H1 (cell line): ENCODE measurements at regions not wholly inside any gene's neighbourhood (a gene's known extent, or its start where the extent isn't known, plus 50 kb on each side); places are given as distances from the start of the nearest gene placed in this dataset.

Source experiments
- CTCF ChIA-PET: fragments of 300-600 bp; sonication (Branson Sonifier 250); formaldehyde crosslinking; loops from one replicate; lab custom pipeline; 2021; ENCODE audit not compliant: partially characterized antibody; lab: Charles Lee
- POLR2A ChIA-PET: fragments of 300-600 bp; sonication (Branson Sonifier 250); formaldehyde crosslinking; loops from one replicate; lab custom pipeline; 2021; ENCODE audit warnings: inconsistent platforms; ENCODE audit not compliant: partially characterized antibody; lab: Charles Lee
- DNase-seq, 2 experiments: peaks; one replicate each; pipeline versions ENCODE4 v3.0.0 to v3.0.0-alpha.2; 2010 to 2022; ENCODE audit warnings: low spot score in 2 of 2, low read depth in 1 of 2, mixed read lengths in 1 of 2
- FAIRE-seq: peaks from 2 replicates; lab custom pipeline; 2011; peaks lifted over from hg19 to GRCh38; lab: Jason Lieb, UNC
- H2AFZ ChIP-seq: 2 replicates; pipeline ENCODE4 v1.8.1; 2012; ENCODE audit warnings: low read length, inconsistent platforms
- H2AK5ac ChIP-seq: 2 replicates; pipeline ENCODE4 v1.6.1; 2013; ENCODE audit warnings: low read depth, low read length
- H2BK120ac ChIP-seq: replicated peaks from 2 replicates; pipeline ENCODE3; 2013; ENCODE audit warnings: low read depth, low read length, inconsistent platforms
- H2BK12ac ChIP-seq: 2 replicates; pipeline ENCODE4 v1.6.1; 2013; ENCODE audit warnings: low read depth, low read length
- H2BK15ac ChIP-seq: 2 replicates; pipeline ENCODE4 v1.6.1; 2013; ENCODE audit warnings: low read length
- H2BK20ac ChIP-seq: 2 replicates; pipeline ENCODE4 v1.6.1; 2013; ENCODE audit warnings: low read length
- H2BK5ac ChIP-seq: 2 replicates; pipeline ENCODE4 v1.6.1; 2013; ENCODE audit warnings: low read depth, low read length
- H3K14ac ChIP-seq: 2 replicates; pipeline ENCODE4 v1.6.1; 2013; ENCODE audit warnings: inconsistent platforms; ENCODE audit not compliant: insufficient read length
- H3K18ac ChIP-seq: 2 replicates; pipeline ENCODE4 v1.6.1; 2013; ENCODE audit warnings: low read length; ENCODE audit errors: extremely low read depth
- H3K23ac ChIP-seq: 2 replicates; pipeline ENCODE4 v1.6.1; 2013; ENCODE audit warnings: inconsistent platforms; ENCODE audit not compliant: insufficient read length
- H3K23me2 ChIP-seq: 2 replicates; pipeline ENCODE4 v1.6.1; 2013; ENCODE audit warnings: low read depth, low read length
- H3K27ac ChIP-seq: 2 replicates; pipeline ENCODE4 v1.6.1; 2011; ENCODE audit warnings: low read depth, low read length, inconsistent platforms
- H3K27me3 ChIP-seq, 4 experiments: replicated peaks in 1 of 4; 1 replicate in 1 of 4; 2 replicates in 3 of 4; pipeline versions ENCODE4 v1.6.1 to v1.8.1; 2011 to 2013; ENCODE audit warnings: low read length in 3 of 4, mild to moderate bottlenecking in 3 of 4, inconsistent platforms in 2 of 4, mixed read lengths in 2 of 4, moderate library complexity in 1 of 4; ENCODE audit not compliant: control insufficient read depth in 3 of 4, insufficient read depth in 3 of 4; ENCODE audit errors: extremely low read depth in 1 of 4
- H3K36me3 ChIP-seq, 4 experiments: 2 replicates each; pipeline versions ENCODE4 v1.6.1 to v1.8.1; 2011 to 2013; ENCODE audit warnings: mild to moderate bottlenecking in 4 of 4, low read length in 3 of 4, moderate library complexity in 2 of 4, control low read depth in 1 of 4, inconsistent platforms in 1 of 4; ENCODE audit not compliant: insufficient read depth in 4 of 4, control insufficient read depth in 2 of 4
- H3K4ac ChIP-seq: replicated peaks from 2 replicates; pipeline ENCODE3; 2013; ENCODE audit warnings: low read length, low read depth, mixed read lengths, inconsistent platforms; ENCODE audit not compliant: insufficient read length
- H3K4me1 ChIP-seq, 4 experiments: replicated peaks in 1 of 4; 1 replicate in 1 of 4; 2 replicates in 3 of 4; pipeline versions ENCODE4 v1.6.1 to v1.8.1; 2011 to 2013; ENCODE audit warnings: low read length in 3 of 4, inconsistent platforms in 2 of 4, mixed read lengths in 1 of 4; ENCODE audit not compliant: insufficient read depth in 4 of 4, control insufficient read depth in 3 of 4
- H3K4me2 ChIP-seq, 2 experiments: 2 replicates each; pipeline versions ENCODE4 v1.6.1 to v1.8.1; 2011 to 2013; ENCODE audit warnings: low read depth in 2 of 2, low read length in 2 of 2, control low read depth in 1 of 2, inconsistent platforms in 1 of 2, mild to moderate bottlenecking in 1 of 2; ENCODE audit not compliant: insufficient read depth in 1 of 2
- H3K4me3 ChIP-seq, 4 experiments: fragments of 200-600, 300-600 bp in 1 of 4; sonication (generic), shearing (Covaris generic), sonication (Bioruptor Twin) in 1 of 4; 2 replicates each; pipeline versions ENCODE4 v1.5.1 to v1.8.1; 2011 to 2016; ENCODE audit warnings: low read length in 4 of 4, low read depth in 3 of 4, control low read depth in 2 of 4, inconsistent platforms in 2 of 4, mild to moderate bottlenecking in 2 of 4, mixed read lengths in 1 of 4, moderate library complexity in 1 of 4; ENCODE audit not compliant: insufficient read depth in 2 of 4; ENCODE audit errors: extremely low read depth in 1 of 4
- H3K56ac ChIP-seq: replicated peaks from 2 replicates; pipeline ENCODE3; 2013; ENCODE audit warnings: low read depth, mild to moderate bottlenecking, mixed read lengths, low read length, inconsistent platforms; ENCODE audit not compliant: insufficient read length
- H3K79me1 ChIP-seq: 2 replicates; pipeline ENCODE4 v1.6.1; 2013; ENCODE audit warnings: low read depth, low read length, control low read depth
- H3K79me2 ChIP-seq, 2 experiments: 2 replicates each; pipeline versions ENCODE4 v1.6.1 to v1.8.1; 2012 to 2013; ENCODE audit warnings: low read length in 2 of 2, mild to moderate bottlenecking in 2 of 2, inconsistent platforms in 1 of 2; ENCODE audit not compliant: insufficient read depth in 2 of 2, control insufficient read depth in 1 of 2
- H3K9ac ChIP-seq, 4 experiments: replicated peaks in 1 of 4; 1 replicate in 1 of 4; 2 replicates in 3 of 4; pipeline versions ENCODE4 v1.6.1 to v1.8.1; 2011 to 2013; ENCODE audit warnings: low read depth in 3 of 4, low read length in 3 of 4, control low read depth in 2 of 4, mild to moderate bottlenecking in 2 of 4, moderate library complexity in 2 of 4, inconsistent platforms in 1 of 4; ENCODE audit errors: extremely low read depth in 1 of 4
- H3K9me3 ChIP-seq, 2 experiments: 2 replicates each; pipeline versions ENCODE4 v1.6.1 to v1.8.1; 2012 to 2013; ENCODE audit warnings: mild to moderate bottlenecking in 2 of 2, moderate library complexity in 2 of 2, control low read depth in 1 of 2, inconsistent platforms in 1 of 2, low read depth in 1 of 2, low read length in 1 of 2, mixed read lengths in 1 of 2; ENCODE audit not compliant: insufficient read depth in 2 of 2
- H4K20me1 ChIP-seq, 2 experiments: replicated peaks in 1 of 2; 2 replicates each; pipeline versions ENCODE3 to v1.8.1; 2011 to 2013; ENCODE audit warnings: inconsistent platforms in 2 of 2, low read length in 2 of 2, mild to moderate bottlenecking in 1 of 2; ENCODE audit not compliant: insufficient read depth in 2 of 2, control insufficient read depth in 1 of 2
- H4K5ac ChIP-seq: 2 replicates; pipeline ENCODE4 v1.6.1; 2013; ENCODE audit warnings: low read length, low read depth, mixed read lengths, inconsistent platforms; ENCODE audit not compliant: insufficient read length
- H4K8ac ChIP-seq: 2 replicates; pipeline ENCODE4 v1.8.0; 2013; ENCODE audit warnings: mild to moderate bottlenecking, moderate library complexity, low read length, inconsistent platforms; ENCODE audit not compliant: insufficient read depth; ENCODE audit errors: extremely low read depth
- H4K91ac ChIP-seq: replicated peaks from 2 replicates; pipeline ENCODE3; 2013; ENCODE audit warnings: low read length, mixed read lengths, inconsistent platforms; ENCODE audit not compliant: insufficient read length
- JUN ChIP-seq: IDR thresholded peaks from 2 replicates; pipeline ENCODE4 v1.6.1; 2011; ENCODE audit warnings: low read depth, mild to moderate bottlenecking, improper control_type of control experiment, low read length
- JUND ChIP-seq: IDR thresholded peaks from 2 replicates; pipeline ENCODE4 v1.6.1; 2011; ENCODE audit warnings: mild to moderate bottlenecking, improper control_type of control experiment, low read length
- RFX5 ChIP-seq: IDR thresholded peaks from 2 replicates; pipeline ENCODE4 v1.6.1; 2011; ENCODE audit warnings: low read depth, low read length, improper control_type of control experiment, borderline replicate concordance
- WGBS, 2 experiments: shearing (Covaris generic) in 1 of 2; methylation state at CpG; one replicate each; pipeline versions ENCODE4 v1.1.6 to v1.1.7; 2013 to 2015; ENCODE audit warnings: low lambda C conversion rate in 2 of 2, mixed read lengths in 2 of 2, inconsistent platforms in 1 of 2, low coverage in 1 of 2, missing lambda C conversion rate in 1 of 2; ENCODE audit not compliant: insufficient replicate concordance in 2 of 2, insufficient coverage in 1 of 2, insufficient read length in 1 of 2; ENCODE audit errors: extremely low coverage in 1 of 2, missing lambda C conversion rate in 1 of 2; 5-methylcytosine and 5-hydroxymethylcytosine counted together

- Histone ChIP-seq H3K4ac (no peak overlapping the region), H3K36me3 (no peaks in the 10 kb centered on the region), H2BK15ac (no peak overlapping the region), H2BK120ac (no peak overlapping the region), H2BK5ac (no peak overlapping the region), H2BK20ac (no peak overlapping the region), H2AK5ac (no peak overlapping the region), H3K23me2 (no peaks in the 10 kb centered on the region), H2BK12ac (no peak overlapping the region), H3K27ac (no peak overlapping the region), H3K9me3 (no peaks in the 10 kb centered on the region), H3K27me3 (peaks cover 8 to 31% (median 22%) of the 10 kb centered on the region in 4 experiments), H4K5ac (no peak overlapping the region), H3K4me3 (no peak overlapping the region), H4K8ac (no peak overlapping the region), H3K79me2 (no peaks in the 10 kb centered on the region), H3K56ac (no peak overlapping the region), H3K4me1 (no peaks in the 10 kb centered on the region), H3K4me2 (no peak overlapping the region), H3K79me1 (no peaks in the 10 kb centered on the region), H3K9ac (no peak overlapping the region), H4K91ac (no peak overlapping the region), H2AFZ (no peak overlapping the region), H3K14ac (no peak overlapping the region), H3K18ac (no peak overlapping the region), H4K20me1 (peaks cover 0 to 4% of the 10 kb centered on the region in 2 experiments), H3K23ac (no peak overlapping the region)
- POLR2A ChIA-PET = no interaction called here
- WGBS, 2 experiments = 90% methylated on average over 2 of the region's 2 CpGs; no CpG with 5 or more reads in 1 of the 2 experiments
- CTCF ChIA-PET = interaction anchor here (0.6 to 6.3 kb wide), 4 partner anchors 14 to 117 kb away, joined by 3 to 36 read pairs (median 6); no protein-coding TSS in a partner anchor
- DNase-seq (no peak), FAIRE-seq (no peak)
- TF ChIP-seq JUND = no peak
- TF ChIP-seq RFX5 = no peak
- TF ChIP-seq JUN = no peak
Measured at GRCh38 chr11:30107899-30108298, 91.1 kb upstream of the KCNA4 start.
